RWPE2 (cell line): ENCODE measurements at regions not wholly inside any gene's neighbourhood (a gene's known extent, or its start where the extent isn't known, plus 50 kb on each side); places are given as distances from the start of the nearest gene placed in this dataset.

Experiments used
- ATAC-seq: fragments of 200-7000 bp; cut with Tn5 transposase; 3 replicates; pipeline ENCODE4 v1.9.1; 2021; ENCODE audit warnings: low read depth
- DNase-seq: peaks from one replicate; pipeline ENCODE4 v3.0.0-alpha.2; 2020; ENCODE audit warnings: low spot score
- H3K27ac ChIP-seq: fragments of 450-650 bp; 2 replicates; pipeline ENCODE4 v1.5.1; 2017; ENCODE audit warnings: mild to moderate bottlenecking; ENCODE audit not compliant: poor library complexity, severe bottlenecking
- H3K27me3 ChIP-seq: fragments of 250-450 bp; sonication (Bioruptor Pico); 2 replicates; pipeline ENCODE4 v1.5.1; 2021; ENCODE audit warnings: mild to moderate bottlenecking, moderate library complexity; ENCODE audit not compliant: insufficient read depth, poor library complexity, severe bottlenecking
- H3K36me3 ChIP-seq: fragments of 250-450 bp; sonication (Bioruptor Pico); 2 replicates; pipeline ENCODE4 v1.5.1; 2020; ENCODE audit warnings: low read depth, mild to moderate bottlenecking, moderate library complexity
- H3K4me1 ChIP-seq: fragments of 250-450 bp; sonication (Bioruptor Pico); 2 replicates; pipeline ENCODE4 v1.5.1; 2021; ENCODE audit warnings: mild to moderate bottlenecking, moderate library complexity; ENCODE audit not compliant: insufficient read depth, poor library complexity, severe bottlenecking
- H3K4me3 ChIP-seq: fragments of 250-450 bp; sonication (Bioruptor Pico); 2 replicates; pipeline ENCODE4 v1.5.1; 2021; ENCODE audit warnings: mild to moderate bottlenecking, moderate library complexity; ENCODE audit not compliant: severe bottlenecking
- H3K9me3 ChIP-seq: fragments of 250-450 bp; sonication (Bioruptor Pico); 2 replicates; pipeline ENCODE4 v1.5.1; 2021; ENCODE audit warnings: mild to moderate bottlenecking, moderate library complexity; ENCODE audit not compliant: severe bottlenecking
- TF ChIP-seq, protein P1 (sequence below): fragments of 450-650 bp; IDR thresholded peaks from one replicate; pipeline ENCODE4 v1.5.1; 2017; ENCODE audit warnings: mild to moderate bottlenecking, moderate library complexity; ENCODE audit not compliant: poor library complexity, severe bottlenecking

DNA sequence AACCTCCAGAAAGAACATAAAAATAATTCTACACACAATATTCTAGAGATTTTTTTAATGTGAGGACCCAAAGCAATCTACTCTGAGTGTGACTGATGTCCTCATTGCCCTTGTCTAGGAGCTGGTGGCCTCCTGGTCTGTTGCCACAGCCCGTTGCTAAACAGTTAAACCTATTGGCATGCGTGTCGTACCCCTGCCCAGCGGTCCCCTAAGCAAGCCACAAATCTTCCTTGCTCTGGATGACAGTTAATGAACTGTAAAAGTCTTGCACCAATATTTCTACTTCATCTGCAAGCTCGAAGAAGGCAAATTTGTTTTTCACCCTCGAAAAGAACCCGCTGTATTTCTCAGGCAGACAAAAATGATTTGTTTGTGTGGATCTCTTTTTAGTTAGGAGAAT is 489.1 kb upstream of the MEX3C start:
- Histone ChIP-seq H3K4me1 (no peaks in the 10 kb centered on the region), H3K27me3 (no peaks in the 10 kb centered on the region), H3K9me3 (no peaks in the 10 kb centered on the region), H3K4me3 (no peak overlapping the region), H3K27ac (no peak overlapping the region), H3K36me3 (no peaks in the 10 kb centered on the region)
- TF ChIP-seq, protein P1, sequence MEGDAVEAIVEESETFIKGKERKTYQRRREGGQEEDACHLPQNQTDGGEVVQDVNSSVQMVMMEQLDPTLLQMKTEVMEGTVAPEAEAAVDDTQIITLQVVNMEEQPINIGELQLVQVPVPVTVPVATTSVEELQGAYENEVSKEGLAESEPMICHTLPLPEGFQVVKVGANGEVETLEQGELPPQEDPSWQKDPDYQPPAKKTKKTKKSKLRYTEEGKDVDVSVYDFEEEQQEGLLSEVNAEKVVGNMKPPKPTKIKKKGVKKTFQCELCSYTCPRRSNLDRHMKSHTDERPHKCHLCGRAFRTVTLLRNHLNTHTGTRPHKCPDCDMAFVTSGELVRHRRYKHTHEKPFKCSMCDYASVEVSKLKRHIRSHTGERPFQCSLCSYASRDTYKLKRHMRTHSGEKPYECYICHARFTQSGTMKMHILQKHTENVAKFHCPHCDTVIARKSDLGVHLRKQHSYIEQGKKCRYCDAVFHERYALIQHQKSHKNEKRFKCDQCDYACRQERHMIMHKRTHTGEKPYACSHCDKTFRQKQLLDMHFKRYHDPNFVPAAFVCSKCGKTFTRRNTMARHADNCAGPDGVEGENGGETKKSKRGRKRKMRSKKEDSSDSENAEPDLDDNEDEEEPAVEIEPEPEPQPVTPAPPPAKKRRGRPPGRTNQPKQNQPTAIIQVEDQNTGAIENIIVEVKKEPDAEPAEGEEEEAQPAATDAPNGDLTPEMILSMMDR, result no peak
- ATAC-seq, result no peak
- no peak for DNase-seq

DNA sequence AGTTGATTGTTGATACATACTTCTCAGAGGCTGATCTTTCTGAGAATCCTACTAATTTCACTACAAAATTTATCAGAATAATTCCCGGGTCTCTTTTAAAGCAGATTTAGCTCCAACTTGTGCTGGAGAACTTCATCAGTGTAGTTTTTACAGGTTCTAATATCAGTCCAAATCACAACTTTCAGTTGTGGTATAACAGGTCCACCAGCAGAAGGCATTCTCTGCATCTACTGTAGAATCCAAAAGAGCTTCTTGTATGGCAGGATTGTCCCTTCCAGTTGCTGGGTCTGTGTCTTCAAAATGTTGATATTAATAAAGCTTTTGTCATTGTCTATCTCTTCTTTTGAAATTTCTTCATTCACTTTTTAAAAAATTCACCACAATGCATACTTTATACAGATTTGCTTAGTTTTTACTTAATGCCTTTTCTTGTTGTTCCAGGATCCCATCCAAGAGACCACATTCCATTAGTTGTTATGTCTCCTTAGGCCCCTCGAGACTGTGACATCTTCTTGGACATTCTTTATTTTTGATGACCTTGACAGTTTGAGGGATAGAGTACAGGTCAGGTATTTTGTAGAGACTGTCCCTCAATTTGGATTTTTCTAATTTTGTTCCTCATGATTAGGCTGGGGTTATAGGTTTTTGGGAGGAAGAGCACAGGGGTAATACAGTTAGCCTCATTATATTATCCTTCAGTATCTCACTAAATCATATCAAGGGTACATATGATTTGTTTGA is 490.5 kb upstream of the MEX3C start:
- Histone ChIP-seq H3K36me3 (no peaks in the 10 kb centered on the region), H3K27me3 (no peaks in the 10 kb centered on the region), H3K4me3 (no peak overlapping the region), H3K9me3 (no peaks in the 10 kb centered on the region), H3K27ac (no peak overlapping the region), H3K4me1 (no peaks in the 10 kb centered on the region)
- DNase-seq, result no peak
- no peak for ATAC-seq
- TF ChIP-seq, protein P1, result no peak

DNA sequence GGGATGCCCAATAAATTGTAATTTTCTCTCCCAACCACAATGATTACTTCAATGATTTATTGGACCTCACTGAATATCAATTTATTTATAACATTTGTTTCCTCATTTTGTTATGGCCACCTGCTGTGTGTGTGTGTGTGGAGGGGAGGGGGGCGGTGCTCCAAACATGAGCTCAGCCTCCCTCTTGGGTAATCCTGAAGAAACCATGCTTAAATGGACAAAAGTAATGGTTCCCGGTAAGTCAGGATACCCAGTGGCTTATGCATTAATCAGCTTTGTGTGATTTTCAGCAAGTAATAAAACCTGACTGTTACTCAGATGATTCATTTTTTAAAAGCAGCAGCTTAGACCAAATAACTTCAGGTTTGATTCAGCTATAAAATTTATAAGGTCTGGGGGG is 495.1 kb upstream of the MEX3C start:
- Histone ChIP-seq H3K27me3 (no peaks in the 10 kb centered on the region), H3K27ac (no peak overlapping the region), H3K4me3 (no peak overlapping the region), H3K4me1 (no peaks in the 10 kb centered on the region), H3K9me3 (no peaks in the 10 kb centered on the region), H3K36me3 (no peaks in the 10 kb centered on the region)
- ATAC-seq, result no peak
- DNase-seq, result no peak
- TF ChIP-seq, protein P1, result no peak

DNA sequence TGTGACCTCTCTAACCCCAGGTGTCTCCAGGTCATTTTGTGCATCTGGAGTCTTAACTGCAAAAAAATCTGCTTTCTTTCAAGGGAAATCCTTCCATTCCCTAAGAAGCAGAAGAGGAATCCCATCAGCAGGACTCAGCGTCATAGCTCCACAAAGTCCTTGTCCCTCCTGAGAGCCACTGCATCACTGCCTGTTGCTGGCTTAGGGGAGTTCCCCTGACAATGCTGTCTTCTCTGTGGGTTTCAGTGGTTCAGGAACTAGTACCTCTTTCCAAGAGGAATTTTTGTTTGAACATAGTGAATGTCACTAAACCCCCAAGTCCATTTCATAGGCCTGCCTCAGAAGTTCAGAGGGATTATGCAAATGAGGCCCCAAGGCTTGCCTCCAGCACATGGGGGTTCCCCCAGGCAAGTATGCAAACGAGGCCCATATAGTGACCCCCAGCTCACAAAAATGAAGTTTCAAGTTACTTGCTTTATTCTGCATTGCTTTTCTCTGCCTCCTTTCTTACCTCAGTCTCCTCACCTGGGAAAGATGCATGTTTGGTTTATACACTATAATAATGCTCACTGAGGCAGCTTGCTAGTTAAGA is 513.9 kb upstream of the MEX3C start:
- no peaks in the 10 kb centered on the region for H3K27me3 ChIP-seq
- H3K4me1 ChIP-seq, result no peaks in the 10 kb centered on the region
- no peak overlapping the region for H3K4me3 ChIP-seq
- ATAC-seq, result no peak
- TF ChIP-seq, protein P1, result no peak
- no peak for DNase-seq
- no peaks in the 10 kb centered on the region for H3K9me3 ChIP-seq
- no peaks in the 10 kb centered on the region for H3K36me3 ChIP-seq
- no peak overlapping the region for H3K27ac ChIP-seq

DNA sequence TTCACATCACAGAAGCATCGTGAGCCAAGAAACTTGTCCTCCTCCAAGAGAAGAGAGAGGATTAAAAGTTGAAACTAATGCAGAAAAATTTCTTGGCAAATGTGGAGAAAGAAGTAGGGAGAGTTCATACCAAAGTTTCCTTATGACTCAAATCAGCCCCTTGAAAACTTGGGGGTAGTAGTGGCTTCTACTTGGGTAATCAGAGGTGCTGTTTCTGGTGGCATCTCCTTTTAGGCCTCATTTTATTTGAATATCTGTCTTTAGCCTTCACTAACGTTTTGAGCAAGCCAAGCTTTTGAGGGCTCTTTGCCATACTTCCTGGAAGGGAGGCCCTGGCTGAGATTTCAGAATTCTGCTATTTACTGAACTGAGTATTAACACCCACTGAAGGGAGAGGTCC is 515.3 kb upstream of the MEX3C start:
- TF ChIP-seq, protein P1, result no peak
- ATAC-seq (no peak), DNase-seq (no peak)
- Histone ChIP-seq H3K4me1 (no peaks in the 10 kb centered on the region), H3K36me3 (no peaks in the 10 kb centered on the region), H3K27ac (no peak overlapping the region), H3K4me3 (no peak overlapping the region), H3K9me3 (no peaks in the 10 kb centered on the region), H3K27me3 (no peaks in the 10 kb centered on the region)
